Natural killer cell (primary cell): ENCODE measurements at regions not wholly inside any gene's neighbourhood (a gene's known extent, or its start where the extent isn't known, plus 50 kb on each side); places are given as distances from the start of the nearest gene placed in this dataset.

Experiments
- ATAC-seq, 3 donors: fragments of 150-1000 bp in 2 of 3; fragments of 200-7000 bp in 1 of 3; cut with Tn5 transposase; 1 replicate in 1 of 3; 2 replicates in 2 of 3; pipeline ENCODE4 v1.10.0; 2021; ENCODE audit warnings: mild to moderate bottlenecking in 2 of 3, moderate library complexity in 2 of 3
- DNase-seq, 2 donors: peaks; one replicate each; pipeline versions ENCODE4 v3.0.0 to v3.0.0-alpha.2; 2013 to 2021; ENCODE audit warnings: mixed read lengths in 1 of 2
- H3K27ac ChIP-seq: one replicate; pipeline ENCODE4 v1.5.1; 2013; ENCODE audit warnings: mild to moderate bottlenecking, low read length
- H3K27me3 ChIP-seq: one replicate; pipeline ENCODE4 v1.6.1; 2013; ENCODE audit warnings: low read length; ENCODE audit not compliant: control insufficient read depth, insufficient read depth
- H3K36me3 ChIP-seq: one replicate; pipeline ENCODE4 v1.6.1; 2013; ENCODE audit warnings: low read length; ENCODE audit not compliant: control insufficient read depth, insufficient read depth
- H3K4me1 ChIP-seq: one replicate; pipeline ENCODE4 v1.6.1; 2013; ENCODE audit warnings: low read length; ENCODE audit not compliant: control insufficient read depth, insufficient read depth
- H3K4me3 ChIP-seq: one replicate; pipeline ENCODE4 v1.5.1; 2013; ENCODE audit warnings: low read length
- H3K9me3 ChIP-seq: one replicate; pipeline ENCODE4 v1.6.1; 2013; ENCODE audit warnings: low read length; ENCODE audit not compliant: control insufficient read depth, insufficient read depth
- H3K27ac Mint-ChIP-seq, 2 donors: one replicate each; pipeline ENCODE4 v1.8.0; 2022; ENCODE audit warnings: mild to moderate bottlenecking in 2 of 2, mixed read lengths in 2 of 2, moderate library complexity in 1 of 2
- H3K27me3 Mint-ChIP-seq, 2 donors: one replicate each; pipeline ENCODE4 v1.8.0; 2022; ENCODE audit warnings: low read depth in 2 of 2, mixed read lengths in 2 of 2
- H3K36me3 Mint-ChIP-seq: one replicate; pipeline ENCODE4 v1.8.0; 2022; ENCODE audit warnings: mixed read lengths
- H3K4me1 Mint-ChIP-seq, 2 donors: one replicate each; pipeline ENCODE4 v1.8.0; 2022; ENCODE audit warnings: mixed read lengths in 2 of 2
- H3K4me3 Mint-ChIP-seq: one replicate; pipeline ENCODE4 v1.8.0; 2022; ENCODE audit warnings: mild to moderate bottlenecking, moderate library complexity, mixed read lengths
- H3K9me3 Mint-ChIP-seq, 2 donors: one replicate each; pipeline ENCODE4 v1.8.0; 2022; ENCODE audit warnings: mixed read lengths in 2 of 2
- CTCF ChIP-seq: fragments of 200-600 bp; IDR thresholded peaks from one replicate; pipeline ENCODE4 v1.8.0; 2022; ENCODE audit warnings: antibody characterized with exemption
- whole genome bisulfite sequencing: methylation state at CpG from one replicate; pipeline ENCODE4 v1.1.7; 2013; ENCODE audit warnings: missing lambda C conversion rate; ENCODE audit not compliant: insufficient coverage; 5-methylcytosine and 5-hydroxymethylcytosine counted together
- intact Hi-C: fragments of 100-400 bp; cut with micrococcal nuclease; formaldehyde crosslinking; loops from one replicate; pipeline ENCODE4 v1.14.2; 2022

GRCh38 chr6:128801621-128802020 is 81.3 kb upstream of the LAMA2 start:
- Mint-ChIP-seq H3K27me3 (no peaks in the 10 kb centered on the region), H3K9me3 (no peaks in the 10 kb centered on the region), H3K27ac (no peak overlapping the region), H3K4me1 (no peaks in the 10 kb centered on the region), H3K4me3 (no peak overlapping the region), H3K36me3 (no peaks in the 10 kb centered on the region)
- H3K36me3 ChIP-seq: no peaks in the 10 kb centered on the region
- no peak for TF ChIP-seq CTCF
- no peak overlapping the region for H3K27ac ChIP-seq
- DNase-seq (no peak), ATAC-seq (no peak)
- intact Hi-C loops: no loop called here
- H3K4me1 ChIP-seq: no peaks in the 10 kb centered on the region
- no peaks in the 10 kb centered on the region for H3K9me3 ChIP-seq
- H3K4me3 ChIP-seq: no peak overlapping the region
- no peaks in the 10 kb centered on the region for H3K27me3 ChIP-seq

- Mint-ChIP-seq H3K9me3 (peaks cover 11 to 14% of the 10 kb centered on the region in 2 donors), H3K4me1 (no peaks in the 10 kb centered on the region), H3K36me3 (peaks cover 6% of the 10 kb centered on the region), H3K4me3 (no peak overlapping the region), H3K27me3 (no peaks in the 10 kb centered on the region), H3K27ac (no peak overlapping the region)
- 88% methylated on average over 1 of the region's 3 CpGs for WGBS
- H3K27ac ChIP-seq: no peak overlapping the region
- no peak for TF ChIP-seq CTCF
- H3K36me3 ChIP-seq: no peaks in the 10 kb centered on the region
- H3K4me3 ChIP-seq: no peak overlapping the region
- intact Hi-C loops: no loop called here
- no peaks in the 10 kb centered on the region for H3K27me3 ChIP-seq
- no peaks in the 10 kb centered on the region for H3K4me1 ChIP-seq
- DNase-seq (no peak), ATAC-seq (no peak)
- H3K9me3 ChIP-seq: no peaks in the 10 kb centered on the region
Observed at GRCh38 chr6:128784266-128784665, 98.7 kb upstream of the LAMA2 start.

- intact Hi-C loops: no loop called here
- Histone ChIP-seq H3K4me3 (no peak overlapping the region), H3K9me3 (peaks cover 3% of the 10 kb centered on the region), H3K36me3 (no peaks in the 10 kb centered on the region), H3K4me1 (no peaks in the 10 kb centered on the region), H3K27ac (no peak overlapping the region), H3K27me3 (no peaks in the 10 kb centered on the region)
- DNase-seq (no peak), ATAC-seq (no peak)
- Mint-ChIP-seq H3K27ac (no peak overlapping the region), H3K36me3 (no peaks in the 10 kb centered on the region), H3K9me3 (peaks cover 3 to 8% of the 10 kb centered on the region in 2 donors), H3K4me1 (no peaks in the 10 kb centered on the region), H3K4me3 (no peak overlapping the region), H3K27me3 (no peaks in the 10 kb centered on the region)
- WGBS: 56% methylated on average over 1 of the region's 2 CpGs
- TF ChIP-seq CTCF: no peak
Observed at GRCh38 chr6:128768187-128768586, 114.8 kb upstream of the LAMA2 start.

- no peaks in the 10 kb centered on the region for H3K36me3 ChIP-seq
- DNase-seq (no peak), ATAC-seq (no peak)
- Mint-ChIP-seq H3K9me3 (peaks cover 6% of the 10 kb centered on the region in 2 donors), H3K27me3 (no peaks in the 10 kb centered on the region), H3K4me3 (no peak overlapping the region), H3K27ac (no peak overlapping the region), H3K4me1 (no peaks in the 10 kb centered on the region), H3K36me3 (no peaks in the 10 kb centered on the region)
- H3K4me1 ChIP-seq: no peaks in the 10 kb centered on the region
- no peak overlapping the region for H3K4me3 ChIP-seq
- no peak overlapping the region for H3K27ac ChIP-seq
- WGBS: 68% methylated on average over 1 of the region's 1 CpG
- intact Hi-C loops: no loop called here
- H3K9me3 ChIP-seq: peaks cover 3% of the 10 kb centered on the region
- TF ChIP-seq CTCF: no peak
- H3K27me3 ChIP-seq: no peaks in the 10 kb centered on the region
Observed at GRCh38 chr6:128767705-128768104, 115.2 kb upstream of the LAMA2 start.
